ENCODE measurements at regions not wholly inside any gene's neighbourhood (a gene's known extent, or its start where the extent isn't known, plus 50 kb on each side); places are given as distances from the start of the nearest gene placed in this dataset.

DNA sequence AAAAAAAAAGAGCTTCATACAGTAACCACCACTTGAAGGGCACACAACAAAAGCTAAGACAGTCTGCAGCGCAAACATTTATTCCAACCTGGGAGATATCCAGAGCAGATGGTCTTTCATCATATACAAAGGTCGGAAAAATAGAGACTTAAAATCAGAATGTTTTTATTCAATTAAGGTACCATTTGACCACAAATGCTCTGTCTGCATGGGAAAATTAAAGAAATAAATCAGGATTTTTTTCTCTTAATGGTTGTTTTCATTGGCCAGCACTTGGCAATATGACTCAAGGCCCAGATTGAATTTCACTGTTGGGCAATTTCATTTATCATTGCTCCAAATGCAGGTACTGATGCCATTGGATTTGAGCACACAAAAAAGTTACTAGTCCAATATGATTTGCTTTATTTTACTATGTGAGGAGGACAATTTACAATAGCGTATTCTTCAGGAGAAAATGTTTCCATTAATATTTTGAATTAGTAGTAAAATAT lies 145.9 kb upstream of the AGTR1 start:
- TF ChIP-seq NFRKB (IDR thresholded peaks at IDR 0.05) (no peak), SUZ12 (IDR thresholded peaks at IDR 0.05) (no peak), FOXM1 (IDR thresholded peaks at IDR 0.05; ENCODE audit: borderline replicate concordance) (no peak), FOXK2 (IDR thresholded peaks at IDR 0.05) (no peak), SP1 (IDR thresholded peaks at IDR 0.05) (no peak), LEF1 (IDR thresholded peaks at IDR 0.05; ENCODE audit: borderline replicate concordance) (no peak), TARDBP (IDR thresholded peaks at IDR 0.05) (no peak), CTBP1 (IDR thresholded peaks at IDR 0.05; ENCODE audit: borderline replicate concordance) (no peak), PKNOX1 (IDR thresholded peaks at IDR 0.05) (no peak)

Measured in HEK293T (cell line).